ENCODE measurements at regions not wholly inside any gene's neighbourhood (a gene's known extent, or its start where the extent isn't known, plus 50 kb on each side); places are given as distances from the start of the nearest gene placed in this dataset.

DNA sequence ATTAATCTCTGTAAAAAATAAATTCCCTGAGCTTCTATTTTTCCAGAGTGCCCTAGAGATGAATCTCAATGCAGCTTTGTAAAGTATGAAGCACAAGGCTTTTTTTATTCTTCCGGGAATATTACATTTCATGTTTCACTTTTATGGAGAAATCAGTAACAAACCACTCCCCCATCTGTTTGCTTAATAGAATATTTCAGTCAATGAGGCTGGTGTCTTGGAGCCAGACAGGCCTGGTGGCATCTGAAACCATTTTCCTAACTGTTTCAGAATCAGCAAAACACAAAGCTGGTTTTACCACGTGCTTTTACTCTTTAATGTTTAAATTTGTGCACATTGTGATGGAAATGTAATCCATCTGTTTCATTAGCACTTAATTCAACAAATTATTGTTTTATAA, 400.8 kb upstream of the HSF2 start:
- Histone ChIP-seq H3K27me3 (no peaks in the 10 kb centered on the region), H3K36me3 (no peaks in the 10 kb centered on the region), H3K27ac (no peak overlapping the region), H3K9me3 (ENCODE audit: low read depth) (no peaks in the 10 kb centered on the region), H3K4me3 (no peak overlapping the region), H3K4me1 (ENCODE audit: low read depth) (no peaks in the 10 kb centered on the region)
- DNase-seq (ENCODE audit: low read depth in 1 of 2, low spot score in 1 of 2) = no peak
- TF ChIP-seq, protein P1, sequence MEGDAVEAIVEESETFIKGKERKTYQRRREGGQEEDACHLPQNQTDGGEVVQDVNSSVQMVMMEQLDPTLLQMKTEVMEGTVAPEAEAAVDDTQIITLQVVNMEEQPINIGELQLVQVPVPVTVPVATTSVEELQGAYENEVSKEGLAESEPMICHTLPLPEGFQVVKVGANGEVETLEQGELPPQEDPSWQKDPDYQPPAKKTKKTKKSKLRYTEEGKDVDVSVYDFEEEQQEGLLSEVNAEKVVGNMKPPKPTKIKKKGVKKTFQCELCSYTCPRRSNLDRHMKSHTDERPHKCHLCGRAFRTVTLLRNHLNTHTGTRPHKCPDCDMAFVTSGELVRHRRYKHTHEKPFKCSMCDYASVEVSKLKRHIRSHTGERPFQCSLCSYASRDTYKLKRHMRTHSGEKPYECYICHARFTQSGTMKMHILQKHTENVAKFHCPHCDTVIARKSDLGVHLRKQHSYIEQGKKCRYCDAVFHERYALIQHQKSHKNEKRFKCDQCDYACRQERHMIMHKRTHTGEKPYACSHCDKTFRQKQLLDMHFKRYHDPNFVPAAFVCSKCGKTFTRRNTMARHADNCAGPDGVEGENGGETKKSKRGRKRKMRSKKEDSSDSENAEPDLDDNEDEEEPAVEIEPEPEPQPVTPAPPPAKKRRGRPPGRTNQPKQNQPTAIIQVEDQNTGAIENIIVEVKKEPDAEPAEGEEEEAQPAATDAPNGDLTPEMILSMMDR (IDR thresholded peaks at IDR 0.05; ENCODE audit: low read depth, low read length) = no peak

DNA sequence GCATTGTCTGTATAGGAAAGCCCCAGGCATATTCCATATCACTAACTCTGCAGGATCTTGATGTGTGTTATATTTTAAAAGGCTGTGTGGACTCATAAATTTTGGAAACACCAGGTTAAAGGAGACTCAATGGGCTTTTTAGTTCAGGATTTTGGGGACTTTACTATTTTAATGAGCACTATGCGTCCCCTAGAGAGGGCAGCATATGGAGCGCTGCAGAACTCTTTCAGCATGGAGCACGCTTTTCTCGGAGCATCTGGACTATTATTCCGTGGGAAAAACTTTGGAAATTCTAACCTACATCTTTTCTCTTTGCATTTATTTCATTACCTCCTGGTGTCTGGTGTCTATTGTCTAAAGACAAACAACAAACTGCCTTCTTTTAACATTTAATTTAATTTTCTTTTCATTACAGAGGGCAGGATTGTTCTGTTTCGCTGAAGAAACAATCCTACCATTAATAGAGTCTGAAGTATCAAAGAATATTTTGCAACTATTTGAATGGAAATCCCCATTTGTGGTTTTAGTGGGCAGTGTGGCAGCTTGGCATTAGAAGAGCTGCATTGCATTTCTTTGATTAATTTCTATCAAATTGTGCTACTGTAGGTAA, 399.9 kb upstream of the HSF2 start:
- no peak for DNase-seq (ENCODE audit: low read depth in 1 of 2, low spot score in 1 of 2)
- Histone ChIP-seq H3K9me3 (ENCODE audit: low read depth) (no peaks in the 10 kb centered on the region), H3K4me1 (ENCODE audit: low read depth) (no peaks in the 10 kb centered on the region), H3K36me3 (no peaks in the 10 kb centered on the region), H3K4me3 (no peak overlapping the region), H3K27ac (no peak overlapping the region), H3K27me3 (no peaks in the 10 kb centered on the region)
- TF ChIP-seq, protein P1 (IDR thresholded peaks at IDR 0.05; ENCODE audit: low read depth, low read length) = no peak

DNA sequence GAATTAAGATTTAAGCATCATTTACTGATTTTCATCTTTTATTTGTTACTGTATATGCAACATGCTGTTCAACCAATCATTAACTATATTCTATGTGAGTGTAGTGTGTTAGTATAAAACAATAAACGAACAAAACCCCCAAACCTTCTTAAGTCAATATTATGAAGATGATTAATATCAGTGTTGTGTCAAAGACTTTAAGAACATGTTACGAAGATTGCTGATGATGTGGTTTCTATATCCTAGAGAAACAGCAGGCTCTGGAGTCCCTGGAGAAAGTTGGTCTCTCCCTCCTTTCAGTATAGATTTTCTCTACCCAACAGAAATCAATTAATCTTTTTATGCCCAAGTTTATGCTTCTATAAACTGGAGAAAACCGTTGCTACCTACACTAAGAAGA, 393.8 kb upstream of the HSF2 start:
- DNase-seq (ENCODE audit: low read depth in 1 of 2, low spot score in 1 of 2) = no peak
- Histone ChIP-seq H3K27me3 (no peaks in the 10 kb centered on the region), H3K4me3 (no peak overlapping the region), H3K9me3 (ENCODE audit: low read depth) (no peaks in the 10 kb centered on the region), H3K4me1 (ENCODE audit: low read depth) (peaks cover 21% of the 10 kb centered on the region), H3K36me3 (no peaks in the 10 kb centered on the region), H3K27ac (no peak overlapping the region)
- TF ChIP-seq, protein P1 (IDR thresholded peaks at IDR 0.05; ENCODE audit: low read depth, low read length) = no peak

DNA sequence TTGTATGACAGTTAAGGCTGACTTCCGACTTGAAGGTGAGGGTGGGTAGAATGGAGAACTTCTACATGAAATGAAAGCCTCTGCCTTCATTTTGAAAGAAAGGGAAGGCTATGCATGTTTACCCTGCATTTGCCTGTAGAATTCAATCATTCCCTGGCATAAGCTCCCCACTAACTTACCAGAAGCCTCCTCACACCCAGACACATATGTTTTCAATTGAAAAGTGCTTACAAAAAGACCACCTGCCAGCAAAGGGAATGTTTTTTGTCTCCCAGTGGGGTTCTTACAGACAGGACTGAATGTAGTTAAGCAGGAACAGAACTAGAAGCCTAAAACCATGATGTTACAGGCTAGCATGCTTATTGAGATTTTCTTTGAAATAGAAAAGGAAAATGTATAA, 392.1 kb upstream of the HSF2 start:
- DNase-seq (ENCODE audit: low read depth in 1 of 2, low spot score in 1 of 2) = peak; percentile 4 to 23
- Histone ChIP-seq H3K9me3 (ENCODE audit: low read depth) (no peaks in the 10 kb centered on the region), H3K27ac (no peak overlapping the region), H3K27me3 (no peaks in the 10 kb centered on the region), H3K4me1 (ENCODE audit: low read depth) (peaks cover 21% of the 10 kb centered on the region), H3K4me3 (no peak overlapping the region), H3K36me3 (no peaks in the 10 kb centered on the region)
- TF ChIP-seq, protein P1 (IDR thresholded peaks at IDR 0.05; ENCODE audit: low read depth, low read length) = no peak

DNA sequence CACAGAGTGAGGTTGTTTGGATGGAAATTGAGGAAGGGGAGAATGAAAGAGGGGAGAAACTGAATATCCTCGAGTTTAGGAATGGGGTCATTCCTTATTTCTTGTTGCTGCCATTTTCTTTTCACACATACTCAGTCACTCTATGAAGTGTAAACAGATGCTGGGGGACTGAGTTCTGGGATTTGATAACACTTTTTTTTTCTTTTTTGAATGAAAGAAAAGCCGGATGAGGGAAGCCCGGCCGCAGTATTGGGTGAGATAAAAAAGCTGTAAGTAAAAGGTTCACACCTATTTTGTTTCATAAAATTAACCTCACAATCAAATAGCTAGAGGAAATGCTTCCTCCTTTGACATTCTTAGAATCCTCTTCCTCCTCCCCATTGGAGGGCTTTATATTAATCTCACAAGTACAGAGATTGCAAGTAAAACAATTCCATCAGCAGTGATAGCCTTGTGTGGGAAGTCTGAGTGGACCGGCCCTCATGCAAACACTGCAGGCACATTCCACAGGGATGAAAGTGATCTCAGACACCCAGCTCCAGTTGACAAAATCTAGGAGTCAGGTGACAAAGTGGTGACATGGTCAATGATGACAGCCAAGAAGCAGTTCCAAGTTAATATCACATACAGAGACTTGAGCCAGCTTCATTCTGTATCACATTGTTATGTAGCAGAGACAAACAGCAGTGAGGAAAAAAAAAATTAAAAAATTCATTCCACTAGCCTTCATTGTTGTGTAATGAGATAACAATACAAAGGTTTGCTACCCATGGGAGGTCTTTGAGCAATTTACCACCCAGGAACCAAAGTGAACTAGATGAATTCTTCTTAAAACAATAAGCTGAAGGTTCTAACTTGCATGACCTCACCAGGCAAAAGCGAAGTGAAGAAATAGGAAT, 391.1 kb upstream of the HSF2 start:
- H3K4me1 ChIP-seq (ENCODE audit: low read depth) = peaks cover 21% of the 10 kb centered on the region
- H3K9me3 ChIP-seq (ENCODE audit: low read depth) = no peaks in the 10 kb centered on the region
- no peaks in the 10 kb centered on the region for H3K36me3 ChIP-seq
- TF ChIP-seq, protein P1 (IDR thresholded peaks at IDR 0.05; ENCODE audit: low read depth, low read length) = no peak
- no peak overlapping the region for H3K4me3 ChIP-seq
- DNase-seq (ENCODE audit: low read depth in 1 of 2, low spot score in 1 of 2) = peak; percentile 54 to 84
- H3K27ac ChIP-seq = peak overlapping the region; percentile 32
- H3K27me3 ChIP-seq = no peaks in the 10 kb centered on the region

Data from cardiac muscle cell (in vitro differentiated cells and primary cell).